Right hindlimb (tissue), 1 donor: ENCODE measurements at regions not wholly inside any gene's neighbourhood (a gene's known extent, or its start where the extent isn't known, plus 50 kb on each side); places are given as distances from the start of the nearest gene placed in this dataset.

Experiments used
- DNase-seq: peaks from one replicate; pipeline ENCODE4 v3.0.0-alpha.2; 2018

DNA sequence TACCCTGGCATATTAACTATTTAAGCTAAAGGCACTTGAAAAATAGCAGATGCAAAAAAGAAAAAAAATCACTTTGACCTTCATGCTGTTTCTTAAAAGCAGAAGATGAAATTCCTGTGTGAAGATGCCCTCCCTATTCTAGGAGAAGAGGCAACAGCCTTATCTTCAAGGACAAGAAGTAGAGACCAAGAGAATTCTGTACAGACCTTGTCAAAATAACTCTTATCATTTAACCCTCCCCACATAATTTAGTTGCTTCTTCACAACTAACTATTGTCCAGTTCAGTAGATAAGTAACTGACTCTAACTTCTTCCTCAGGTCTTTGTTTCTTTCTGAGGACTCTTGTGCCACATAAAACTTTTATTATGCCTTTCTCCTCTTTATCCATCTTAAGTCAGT lies 72.0 kb upstream of the MARCHF10 start:
- DNase-seq = no peak

- DNase-seq = no peak
Observed at GRCh38 chr17:62876673-62877405, 68.7 kb upstream of the MARCHF10 start.

- no peak for DNase-seq
Observed at GRCh38 chr17:62876063-62876462, 67.9 kb upstream of the MARCHF10 start.

GRCh38 chr17:62875296-62875695 lies 67.2 kb upstream of the MARCHF10 start:
- no peak for DNase-seq

DNA sequence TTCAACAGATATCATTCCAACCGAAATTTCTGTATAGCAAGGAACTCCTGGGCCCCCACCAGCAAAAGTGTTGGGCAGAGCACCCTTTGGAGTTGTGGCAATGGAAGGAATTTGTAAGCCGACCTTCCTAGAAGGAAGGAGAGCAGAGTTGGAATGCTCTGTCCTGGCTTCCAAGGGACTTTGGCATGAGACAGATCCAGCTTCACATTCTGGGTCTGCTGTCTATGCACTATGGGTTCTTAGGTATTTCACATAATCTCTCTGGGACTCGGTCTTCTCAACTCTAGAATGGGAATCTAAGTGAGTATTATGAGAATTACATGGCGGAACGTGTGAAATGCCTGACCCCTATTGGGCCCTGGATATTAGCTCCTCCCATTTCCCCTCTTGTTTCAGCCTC lies 63.2 kb upstream of the MARCHF10 start:
- DNase-seq = no peak

DNA sequence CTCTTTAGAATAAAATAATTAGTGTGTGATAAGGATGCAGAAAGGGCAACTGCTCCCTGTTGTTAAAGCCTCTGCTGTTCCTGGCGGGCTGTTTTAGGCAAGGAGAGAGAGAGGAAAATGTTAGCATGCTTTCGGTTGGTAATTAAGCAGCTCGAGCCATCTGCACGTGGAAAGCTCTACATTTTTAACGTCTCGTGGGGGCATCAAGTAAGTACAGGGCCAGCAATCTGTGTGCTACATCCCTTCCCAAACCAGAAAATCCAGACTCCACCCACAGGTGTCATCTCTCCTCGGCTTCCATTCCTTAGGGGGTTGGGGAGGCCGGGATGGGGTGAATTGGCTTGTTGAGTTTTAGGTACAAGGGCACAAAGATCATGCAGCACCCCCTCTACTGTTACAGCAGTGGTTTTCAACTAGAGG lies 62.4 kb upstream of the MARCHF10 start:
- peak; percentile 60 for DNase-seq

DNA sequence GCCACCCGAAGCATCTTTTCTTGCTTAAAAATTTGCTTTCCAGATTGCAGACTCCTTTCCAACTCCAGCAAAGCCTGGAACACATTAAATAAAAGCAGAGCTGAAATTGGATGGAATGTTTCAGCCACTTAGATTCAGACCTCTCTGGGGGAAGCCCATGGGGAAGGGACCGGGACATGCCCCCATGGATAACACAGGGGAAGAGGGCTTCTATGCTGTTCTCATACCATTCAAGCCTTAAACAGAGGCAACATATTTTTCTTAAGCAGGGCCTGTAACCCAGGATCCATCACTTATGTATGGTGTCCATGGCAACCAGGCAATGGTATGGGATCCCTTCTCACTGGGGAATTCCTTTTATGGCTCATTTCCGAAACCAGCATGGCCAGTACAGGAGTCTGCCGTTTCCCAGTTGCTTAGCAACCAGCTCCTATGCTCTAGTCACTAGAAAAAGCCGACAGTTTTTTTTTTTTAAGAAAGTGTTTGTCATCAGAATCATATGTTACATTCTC lies 62.0 kb upstream of the MARCHF10 start:
- DNase-seq = peak; percentile 56

GRCh38 chr17:62868723-62869122 lies 60.6 kb upstream of the MARCHF10 start:
- DNase-seq = no peak

DNA sequence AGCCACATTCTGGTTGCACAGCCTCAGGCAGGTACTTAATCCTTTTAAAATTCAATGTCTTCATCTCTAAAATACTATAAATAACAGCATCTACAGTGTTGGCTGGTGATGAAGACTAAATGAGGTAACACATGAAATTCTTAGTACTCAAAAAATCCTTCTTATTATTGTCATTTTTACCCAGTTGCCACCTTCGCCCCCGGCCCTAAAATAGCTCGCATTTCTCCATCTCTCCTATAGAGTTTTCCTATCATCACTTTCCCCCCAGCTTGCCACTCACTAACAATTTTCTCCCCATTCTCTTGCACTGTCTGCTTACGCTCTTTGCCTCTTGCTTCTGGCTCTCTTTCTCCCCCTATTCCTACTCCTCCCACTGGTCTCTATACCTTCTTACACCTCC lies 59.9 kb upstream of the MARCHF10 start:
- DNase-seq = no peak

GRCh38 chr17:62867303-62867702 lies 59.2 kb upstream of the MARCHF10 start:
- DNase-seq = no peak

- DNase-seq = peak; percentile 41
Observed at GRCh38 chr17:62866471-62866870, 58.4 kb upstream of the MARCHF10 start.

- DNase-seq = no peak
Observed at GRCh38 chr17:62865586-62865985, 57.5 kb upstream of the MARCHF10 start.

DNA sequence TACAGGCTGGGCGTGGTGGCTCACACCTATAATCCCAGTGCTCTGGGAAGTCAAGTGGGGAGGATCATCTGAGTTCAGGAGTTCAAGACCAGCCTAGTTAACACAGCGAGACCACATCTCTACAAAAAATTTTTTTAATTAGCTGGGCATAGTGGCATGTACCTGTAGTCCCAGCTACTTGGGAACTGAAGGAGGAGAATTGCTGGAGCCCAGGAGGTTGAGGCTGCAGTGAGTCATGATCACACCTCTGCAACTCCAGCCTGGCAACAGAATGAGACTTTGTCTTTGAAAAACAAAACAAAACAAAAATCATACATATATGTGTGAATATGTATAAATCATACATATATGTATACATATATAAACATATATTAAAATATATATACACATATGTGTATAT lies 54.1 kb upstream of the MARCHF10 start:
- no peak for DNase-seq

DNA sequence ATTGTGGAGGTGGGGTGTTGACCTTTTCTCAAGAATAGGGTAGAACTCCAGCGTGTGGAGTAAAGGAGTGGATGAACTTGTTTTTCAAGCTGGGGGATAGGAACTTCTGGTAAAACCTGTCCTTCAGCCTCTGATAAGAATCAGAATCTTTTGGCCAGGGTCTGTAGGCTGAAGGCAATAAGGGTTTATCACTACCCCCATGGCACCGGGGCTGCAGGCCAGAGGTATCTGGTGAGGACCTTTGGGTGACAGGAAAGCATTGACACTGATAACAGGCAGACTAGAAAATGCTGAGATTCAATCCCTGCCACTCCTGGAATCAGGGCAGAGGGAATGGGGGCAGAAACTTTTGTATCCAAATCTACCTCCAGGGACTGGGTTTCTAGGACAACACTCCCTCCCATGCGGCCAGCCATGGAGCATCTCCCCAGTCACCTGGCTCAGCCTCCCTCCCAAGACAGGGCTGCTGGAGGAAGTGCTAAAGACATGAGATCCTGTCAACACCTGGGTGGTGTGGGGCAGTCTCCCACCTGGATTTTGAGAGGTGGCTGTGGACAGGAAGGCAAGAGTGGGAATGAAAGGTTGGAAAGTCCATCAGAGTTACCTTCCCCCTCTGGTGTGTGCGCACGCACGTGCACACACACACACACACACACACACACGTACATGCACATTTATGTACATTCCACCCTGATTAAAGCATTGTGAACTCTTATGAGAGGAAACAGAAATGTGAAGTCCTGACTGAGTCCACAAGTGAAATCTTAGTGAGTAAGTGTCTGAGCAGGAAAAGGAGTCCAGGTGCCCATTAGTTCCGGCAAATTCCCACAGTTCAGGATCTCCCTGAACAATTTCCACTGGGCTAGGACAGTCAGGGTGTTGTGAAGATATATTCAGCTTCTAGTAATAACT lies 53.1 kb upstream of the MARCHF10 start:
- DNase-seq = no peak

DNA sequence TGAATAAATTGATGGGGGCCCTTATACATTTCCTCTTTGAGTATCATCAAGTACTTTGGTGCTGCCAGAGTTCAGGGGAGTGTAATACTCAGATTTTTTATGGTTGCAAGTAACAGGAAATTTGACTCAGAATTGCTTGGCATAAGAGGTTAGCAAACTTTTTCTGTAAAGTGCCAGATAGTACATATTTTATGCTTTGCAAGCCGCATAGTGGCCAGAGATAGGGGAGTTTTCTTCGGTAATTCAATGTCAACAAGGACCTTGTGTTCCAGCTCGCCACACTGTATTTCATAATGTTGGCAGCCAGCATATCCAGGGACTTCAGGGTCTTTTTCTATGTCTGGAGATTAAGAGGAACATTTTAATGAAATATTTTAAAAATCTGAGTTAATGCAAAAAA lies 51.0 kb upstream of the MARCHF10 start:
- no peak for DNase-seq
